DMS 273 (cell line): ENCODE measurements at regions not wholly inside any gene's neighbourhood (a gene's known extent, or its start where the extent isn't known, plus 50 kb on each side); places are given as distances from the start of the nearest gene placed in this dataset.

ENCODE experiments used
- DNase-seq: peaks from one replicate; lab custom pipeline; 2025; ENCODE audit not compliant: unreplicated experiment; lab: John Stamatoyannopoulos, UW

DNA sequence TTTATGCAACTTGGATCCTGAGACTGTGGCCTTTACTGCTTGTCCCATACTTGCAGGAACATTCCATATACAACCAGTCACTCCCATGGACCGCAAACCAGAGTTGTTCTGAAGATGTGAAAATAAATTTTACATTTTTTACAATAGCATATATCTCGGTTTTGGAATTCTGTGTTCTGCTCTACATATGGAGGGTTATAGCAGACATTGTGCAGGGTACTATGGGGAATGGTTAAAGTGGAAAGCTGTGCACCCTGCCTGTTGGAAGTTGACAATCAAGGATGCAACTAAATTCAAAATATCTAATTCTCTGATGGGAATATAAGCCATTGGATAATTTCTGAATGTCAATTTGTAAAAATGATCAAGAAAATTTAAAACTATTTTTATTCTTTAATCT, 603.3 kb downstream of the RAB28 start:
- DNase-seq, result no peak

DNA sequence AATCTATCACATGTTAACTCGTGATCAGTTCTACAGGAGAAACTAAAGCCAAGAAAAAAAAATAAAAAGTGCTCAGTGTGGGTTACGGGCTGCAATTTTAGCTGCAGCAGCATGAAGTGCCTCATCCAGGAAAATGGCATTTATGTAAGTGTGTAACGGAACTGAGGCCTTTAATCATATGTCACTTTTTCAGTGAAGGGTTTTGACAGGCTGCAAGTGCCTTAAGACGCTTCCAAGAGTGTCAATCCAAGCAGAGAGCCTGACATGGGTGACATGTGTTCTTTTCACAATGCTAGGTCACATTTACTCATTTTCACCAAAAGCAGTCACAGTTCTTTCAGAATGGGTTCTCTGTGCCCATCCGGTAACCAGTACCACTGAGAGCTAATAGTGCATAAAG, 604.6 kb downstream of the RAB28 start:
- no peak for DNase-seq

DNA sequence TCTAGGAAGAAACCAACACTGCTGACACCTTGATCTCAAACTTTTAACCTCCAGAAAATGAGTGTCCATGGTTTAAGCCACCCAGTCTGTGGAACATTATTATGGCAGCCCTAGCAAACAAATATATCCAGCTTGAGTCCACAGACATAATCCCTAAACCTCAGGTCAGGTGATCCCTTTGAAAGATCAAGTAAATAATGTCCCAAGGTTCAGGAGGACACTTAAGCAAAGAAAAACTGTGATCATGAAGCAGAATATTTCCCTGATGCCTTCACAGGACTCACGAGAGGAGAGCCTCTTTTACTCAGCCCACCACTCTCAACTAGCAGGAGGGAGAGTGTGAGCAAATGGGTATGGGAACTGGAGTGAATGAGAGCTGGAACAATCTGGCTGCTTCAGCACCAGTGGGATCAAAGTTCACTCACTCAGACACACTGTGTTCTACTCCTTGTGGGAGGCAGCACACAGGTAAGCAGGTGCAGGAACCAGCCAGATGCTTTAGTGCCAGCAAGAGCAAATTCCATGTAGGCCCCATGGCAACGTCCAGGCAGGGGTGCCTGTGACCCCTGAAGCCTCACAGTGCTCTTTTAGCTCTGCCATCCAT, 608.4 kb downstream of the RAB28 start:
- no peak for DNase-seq

DNA sequence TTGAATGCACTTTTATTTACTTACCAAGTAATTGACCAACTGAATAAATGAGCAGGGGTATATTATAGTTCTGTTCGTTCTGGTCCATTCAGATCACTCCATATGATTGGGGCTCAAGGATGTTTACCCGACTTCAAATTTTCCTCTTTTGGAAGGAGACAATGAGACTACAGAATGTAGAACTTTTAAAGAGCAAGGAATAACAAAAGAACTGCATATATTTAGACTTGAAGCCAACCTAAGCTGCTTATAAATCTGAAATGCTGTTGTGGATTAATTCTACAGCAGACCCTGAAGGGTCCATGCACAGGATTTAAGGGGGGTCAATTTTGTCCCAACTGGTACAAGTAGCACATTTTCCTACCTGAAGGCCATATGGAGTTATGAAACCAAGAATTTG, 610.8 kb downstream of the RAB28 start:
- no peak for DNase-seq

DNA sequence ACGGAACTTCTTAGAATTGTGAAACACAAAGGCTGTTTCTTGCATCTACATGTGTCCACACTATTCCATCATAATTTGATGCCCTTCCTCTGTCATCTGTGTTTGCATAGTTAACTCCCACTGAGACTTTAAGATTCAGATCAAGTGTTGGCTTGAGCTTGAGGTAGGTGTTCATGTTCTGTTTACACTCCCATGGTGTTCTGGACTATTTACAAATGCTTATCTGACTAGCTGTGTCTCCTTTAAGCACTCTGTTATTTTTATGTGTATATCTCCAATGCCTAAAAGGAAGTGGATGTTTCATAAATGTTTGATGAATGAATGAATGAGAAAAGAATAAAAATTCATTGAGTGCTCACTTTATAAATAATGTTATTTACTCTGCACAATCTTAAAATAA, 622.7 kb downstream of the RAB28 start:
- DNase-seq, result no peak

DNA sequence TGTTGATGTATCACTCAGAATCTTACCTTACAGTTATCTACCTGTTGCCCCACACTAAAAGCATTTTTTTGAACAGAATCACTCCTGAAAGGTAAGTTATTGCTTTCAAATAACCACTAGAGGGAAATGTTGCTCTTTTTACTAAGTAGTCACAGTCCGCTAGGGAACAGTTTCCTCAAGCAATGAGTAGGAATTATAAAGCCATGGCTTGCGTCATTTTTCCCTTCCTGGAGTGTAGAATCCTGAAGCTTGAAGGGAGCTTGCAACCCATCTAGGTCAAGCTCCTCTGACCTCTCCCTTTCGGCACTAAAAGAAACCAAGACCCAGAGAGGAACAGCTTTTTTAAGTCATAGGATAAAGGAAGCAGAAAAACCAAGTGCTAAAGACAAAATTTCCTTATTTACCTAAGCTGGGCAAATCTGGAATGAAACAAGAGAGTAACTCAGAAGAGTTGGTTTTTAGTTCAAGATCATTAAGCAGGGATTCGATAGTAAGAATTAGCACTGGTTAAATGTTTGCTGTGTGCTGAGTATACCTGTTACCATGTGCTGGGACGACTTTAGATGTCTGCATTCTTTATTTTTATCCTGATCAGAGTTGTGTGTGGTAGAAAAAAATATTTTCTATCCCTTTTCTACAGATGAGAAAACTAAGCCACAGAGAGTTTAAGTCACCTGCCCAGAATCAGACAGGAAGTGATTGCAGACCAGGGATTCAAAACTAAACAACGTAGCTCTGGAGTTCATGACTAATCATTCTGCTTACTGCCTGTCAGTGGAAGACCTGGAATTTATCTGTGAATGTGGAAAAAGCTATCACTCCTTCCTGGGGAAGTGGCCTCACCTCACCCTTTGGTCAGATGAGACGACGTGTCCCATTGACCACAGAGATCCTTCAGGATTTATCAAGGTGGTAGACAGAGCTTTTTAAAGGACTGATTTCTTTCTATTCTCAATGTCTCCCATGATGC, 631.5 kb downstream of the RAB28 start:
- peak; percentile 50 for DNase-seq

GRCh38 chr4:12846368-12846767, 637.8 kb downstream of the RAB28 start:
- DNase-seq, result no peak

DNA sequence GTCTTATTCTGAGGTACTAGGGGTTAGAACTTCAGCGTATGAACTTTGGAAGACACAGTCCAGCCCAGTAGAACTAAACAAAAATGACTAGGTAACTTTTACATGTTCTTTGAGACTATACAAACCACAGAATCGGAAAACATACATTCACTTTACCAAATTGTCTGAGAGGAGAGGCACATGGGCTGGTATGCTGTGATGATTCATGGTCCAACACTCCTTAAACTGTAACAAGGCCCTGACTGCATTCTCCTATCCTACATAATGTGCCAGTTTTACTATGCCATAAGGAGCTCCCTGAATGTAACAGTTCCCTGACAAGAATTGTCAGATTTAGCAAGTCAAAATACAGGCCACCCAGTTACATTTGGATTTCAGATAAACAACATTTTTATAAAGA, 640.0 kb downstream of the RAB28 start:
- DNase-seq, result no peak

GRCh38 chr4:12827966-12828365, 656.2 kb downstream of the RAB28 start:
- no peak for DNase-seq

DNA sequence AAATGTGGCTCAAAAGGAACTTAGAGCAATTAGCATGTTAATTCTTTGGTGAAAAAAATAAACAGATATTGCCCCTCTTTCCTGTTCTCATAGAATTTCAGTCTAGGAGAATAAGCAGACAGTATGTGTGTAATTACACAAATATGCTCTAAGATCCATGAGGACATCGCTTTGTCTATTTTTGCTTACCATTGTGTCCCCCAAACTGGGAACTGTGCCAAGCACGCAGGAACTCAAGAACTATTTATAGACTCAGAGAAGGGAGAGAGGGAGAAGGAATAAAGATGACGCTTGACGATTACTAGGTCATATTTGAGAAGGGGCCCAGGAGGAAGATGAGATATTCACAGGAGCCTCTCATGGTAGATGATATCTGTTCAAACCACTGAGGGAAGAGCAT, 692.6 kb downstream of the RAB28 start:
- DNase-seq, result no peak

- DNase-seq, result no peak
Observed at GRCh38 chr4:12787261-12787660, 696.9 kb downstream of the RAB28 start.

DNA sequence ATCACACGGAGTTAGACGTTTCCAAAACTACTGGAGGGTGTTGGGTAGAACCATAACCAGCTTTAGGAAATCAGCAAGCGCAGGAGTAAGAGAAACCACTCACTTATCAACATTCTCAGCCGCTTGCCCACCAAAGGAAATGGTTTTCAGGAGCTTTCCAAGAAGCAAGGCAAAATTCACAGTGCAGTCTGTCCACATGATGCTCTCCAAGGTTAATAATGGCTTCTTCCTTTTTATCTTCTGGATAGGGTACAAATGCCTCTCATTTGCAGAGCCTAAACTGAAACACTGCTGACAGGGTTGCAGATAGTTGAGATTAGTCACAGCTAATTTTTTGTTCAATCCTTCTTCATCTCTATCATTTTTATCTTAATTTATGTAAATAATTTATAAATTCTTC, 705.4 kb downstream of the RAB28 start:
- no peak for DNase-seq

DNA sequence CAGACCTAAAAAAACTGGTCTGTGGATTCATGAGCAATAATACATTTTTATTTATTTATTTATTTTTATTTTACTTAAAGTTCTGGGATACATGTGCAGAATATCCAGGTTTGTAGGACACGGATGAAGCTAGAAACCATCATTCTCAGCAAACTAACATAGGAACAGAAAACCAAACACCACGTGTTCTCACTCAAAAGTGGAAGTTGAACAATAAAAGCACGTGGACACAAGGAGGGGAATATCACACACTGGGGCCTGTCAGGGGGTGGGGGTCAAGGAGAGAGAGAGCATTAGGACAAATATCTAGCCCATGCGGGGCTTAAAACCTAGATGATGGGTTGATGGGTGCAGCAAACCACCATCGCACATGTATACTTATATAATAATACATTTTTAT, 705.9 kb downstream of the RAB28 start:
- DNase-seq, result no peak

- no peak for DNase-seq
Observed at GRCh38 chr4:12770351-12770750, 713.8 kb downstream of the RAB28 start.

- DNase-seq, result no peak
Observed at GRCh38 chr4:12761694-12762093, 722.4 kb downstream of the RAB28 start.

DNA sequence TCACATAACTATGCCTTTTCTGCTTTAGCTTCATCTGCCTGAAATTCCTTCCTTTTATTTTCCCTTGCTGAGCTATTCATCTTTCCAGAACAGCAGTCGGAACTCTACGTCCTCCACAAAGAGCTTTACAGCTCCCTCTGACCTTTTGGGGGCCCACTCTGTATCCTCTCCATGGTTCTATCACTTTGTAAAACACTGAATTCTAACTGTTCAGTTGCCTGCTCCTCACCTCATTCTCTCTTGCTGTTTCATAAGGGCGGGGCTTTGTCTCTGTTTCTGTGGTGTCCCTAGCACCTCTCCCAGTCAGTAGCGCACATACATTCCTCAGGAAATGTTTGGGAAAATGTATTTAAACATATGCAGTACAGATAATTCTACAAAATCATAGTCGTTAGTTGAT, 737.0 kb downstream of the RAB28 start:
- no peak for DNase-seq

DNA sequence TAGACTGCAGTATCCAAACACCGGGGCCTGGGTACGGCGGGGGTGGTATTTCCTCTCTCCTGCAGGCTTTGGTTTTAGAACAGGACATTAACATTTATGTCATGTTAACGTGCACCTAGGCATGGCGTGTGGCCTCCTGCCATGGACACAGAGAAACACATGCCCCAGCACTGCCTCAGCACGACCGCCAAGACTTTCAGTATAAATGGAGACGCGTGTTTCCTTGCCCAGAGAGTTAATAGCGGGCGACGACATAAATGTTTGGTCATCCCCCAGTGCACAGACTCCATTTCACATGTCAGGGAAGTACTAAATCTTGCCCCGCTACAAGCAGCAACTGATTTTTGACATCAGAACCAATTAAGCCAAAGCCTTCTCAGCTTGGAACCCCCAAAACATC, 737.9 kb downstream of the RAB28 start:
- DNase-seq, result no peak

DNA sequence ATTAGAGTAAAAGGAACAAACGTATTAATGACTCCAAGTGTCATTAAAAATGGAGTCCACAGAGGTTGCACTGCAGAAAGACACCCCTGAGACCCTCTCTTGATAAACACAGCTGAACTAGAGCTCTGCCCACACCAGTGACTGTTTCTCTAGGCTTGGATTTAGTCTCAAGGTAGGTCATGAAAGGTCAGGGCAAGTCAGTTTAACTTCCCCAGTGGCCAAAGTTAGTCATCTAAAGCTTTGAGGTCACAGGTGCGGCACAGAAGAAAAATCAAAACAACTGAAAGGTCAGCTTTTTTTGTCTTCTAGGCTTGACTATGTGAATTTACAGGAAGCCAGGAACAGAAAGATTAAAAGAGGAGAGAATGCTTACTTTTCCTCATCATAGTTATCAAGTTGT, 749.6 kb downstream of the RAB28 start:
- no peak for DNase-seq

DNA sequence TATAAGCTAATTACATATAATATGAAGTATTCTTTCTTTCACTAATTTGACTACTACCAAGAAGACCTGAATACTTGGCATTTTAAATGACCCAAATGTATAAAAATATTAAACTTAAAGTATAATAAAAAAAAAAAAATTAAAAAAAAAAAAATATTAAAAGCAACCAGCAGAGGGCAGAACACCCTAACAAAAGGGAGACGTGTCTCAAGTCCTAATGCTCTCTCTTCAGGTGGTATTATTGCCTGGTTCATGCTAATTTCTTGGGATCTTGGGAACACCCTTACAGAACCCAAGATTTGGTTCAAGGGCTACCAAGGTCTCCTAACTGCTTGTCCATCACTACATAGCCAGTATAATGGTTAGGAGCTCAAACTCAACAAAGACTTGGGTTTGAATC, 754.8 kb downstream of the RAB28 start:
- peak; percentile 22 for DNase-seq

- peak; percentile 14 for DNase-seq
Observed at GRCh38 chr4:12724510-12724909, 759.6 kb downstream of the RAB28 start.

DNA sequence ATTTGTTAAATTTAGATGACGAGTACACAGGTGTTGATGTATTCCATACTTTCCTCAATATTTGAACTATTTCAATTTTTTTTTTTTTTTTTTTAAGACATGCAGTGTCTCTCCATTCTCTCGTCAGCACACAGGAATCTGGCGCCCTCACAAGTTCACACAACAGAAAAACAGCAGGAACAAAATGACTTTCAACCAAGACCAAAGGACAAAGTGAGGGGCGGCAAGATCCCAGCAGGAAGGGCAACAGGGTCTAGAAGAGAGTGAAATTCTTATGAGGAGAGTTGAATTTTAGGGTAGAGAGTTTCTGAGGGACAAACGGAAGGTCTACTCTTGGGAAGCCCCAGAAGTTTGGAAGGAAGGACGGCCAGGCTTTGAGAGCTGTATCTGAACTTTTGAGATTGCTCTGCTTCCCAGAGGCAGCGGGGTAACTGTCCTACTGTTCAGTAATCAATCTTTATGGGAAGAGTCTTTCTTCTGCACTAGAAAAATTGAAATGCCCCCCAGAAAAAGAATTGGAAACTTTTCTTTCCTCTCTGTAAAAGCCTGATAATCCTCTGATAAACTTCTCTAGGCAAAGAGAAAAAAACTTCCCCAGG, 760.2 kb downstream of the RAB28 start:
- DNase-seq, result no peak

DNA sequence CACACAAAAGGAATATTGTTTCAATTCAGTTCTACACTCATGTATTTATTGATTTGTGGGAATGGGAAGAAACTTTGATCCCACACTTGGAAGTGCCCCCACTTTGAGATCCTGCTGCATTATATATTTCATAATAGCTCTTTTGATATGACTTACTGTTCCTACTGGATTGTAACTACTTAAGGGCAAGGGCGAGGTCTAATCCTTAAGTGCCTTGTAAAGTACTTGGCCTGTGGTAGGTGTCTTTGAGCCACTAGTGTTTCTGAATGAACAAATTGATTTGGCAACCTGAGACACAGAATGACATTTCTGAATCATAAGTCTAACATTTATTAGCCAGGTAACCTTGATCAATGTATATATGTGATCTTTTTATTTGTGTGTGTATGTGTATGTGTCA, 767.2 kb downstream of the RAB28 start:
- DNase-seq, result no peak
